Posterior vena cava (tissue), 2 donors: ENCODE measurements at regions not wholly inside any gene's neighbourhood (a gene's known extent, or its start where the extent isn't known, plus 50 kb on each side); places are given as distances from the start of the nearest gene placed in this dataset.

ENCODE experiments used
- DNase-seq: peaks from one replicate; pipeline ENCODE4 v3.0.0-alpha.2; 2020; ENCODE audit warnings: low spot score
- intact Hi-C, 2 donors: fragments of 100-400 bp; cut with DNase I; formaldehyde crosslinking; loops; one replicate each; pipeline versions ENCODE4 v1.14.1 to v1.14.2; 2022 to 2023
- donor health status: DM: yes; HTN: yes; CAD: no.
- donor health status: DM: yes; HTN: yes; CAD: no.

DNA sequence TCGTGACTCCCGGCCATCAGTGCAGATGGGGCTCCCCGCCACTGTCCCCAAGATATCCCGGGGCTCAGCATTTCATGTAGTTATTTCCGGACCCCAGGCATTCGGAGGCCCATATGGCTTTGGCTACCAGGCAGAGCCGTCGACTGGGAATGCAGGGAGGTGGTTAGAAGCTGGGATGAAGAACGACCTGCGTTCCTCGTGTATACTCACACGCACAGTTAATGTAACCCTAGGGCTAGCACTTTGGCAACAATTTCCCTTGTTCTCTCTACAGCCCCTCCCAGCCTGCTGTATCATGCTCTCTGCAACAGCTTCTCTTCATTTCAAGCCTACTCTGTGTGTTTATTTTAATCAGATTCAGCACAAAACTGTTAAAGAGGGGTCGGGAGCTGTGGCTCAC is 240.4 kb downstream of the MYLK4 start:
- intact Hi-C loops, result no loop called here
- no peak for DNase-seq

DNA sequence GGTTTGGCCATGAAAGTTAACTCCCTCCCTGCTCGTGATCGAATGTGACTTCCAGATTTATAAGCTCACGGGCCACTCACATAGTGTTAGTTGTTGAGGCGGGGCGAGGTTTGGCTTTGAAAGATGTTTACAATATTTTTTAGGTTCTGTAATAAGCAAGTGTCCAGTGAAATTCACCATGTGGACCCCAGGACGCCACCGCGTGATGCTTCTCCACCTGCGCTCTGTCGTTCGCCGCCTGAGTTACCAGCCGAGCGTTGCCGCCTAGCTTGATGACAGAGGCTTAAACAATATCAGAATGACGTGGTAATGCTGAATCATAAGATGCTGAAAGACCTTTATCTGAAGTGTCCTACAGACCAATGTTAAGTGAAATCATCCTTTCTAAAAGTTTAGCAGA is 241.0 kb downstream of the MYLK4 start:
- DNase-seq, result no peak
- intact Hi-C loops, result no loop called here

DNA sequence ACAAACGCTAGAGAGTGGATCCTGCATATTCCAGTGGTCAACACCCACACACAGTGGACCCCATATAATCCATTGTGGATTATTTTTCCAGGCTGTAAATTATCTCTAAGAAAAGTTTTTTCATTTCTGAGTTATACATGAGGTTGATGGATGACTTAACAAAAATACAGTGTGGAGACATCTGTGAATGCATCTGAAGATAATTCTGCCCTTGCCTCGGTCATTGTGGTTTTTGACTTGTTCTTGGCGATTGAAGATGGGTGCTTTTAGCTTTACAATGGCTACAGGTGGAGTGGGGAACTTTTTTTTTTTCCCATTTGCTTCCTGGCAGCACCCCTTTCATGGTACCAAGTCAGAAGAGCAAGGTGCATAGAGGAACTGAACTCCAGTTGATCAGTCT is 242.7 kb downstream of the MYLK4 start:
- intact Hi-C loops, result no loop called here
- no peak for DNase-seq

DNA sequence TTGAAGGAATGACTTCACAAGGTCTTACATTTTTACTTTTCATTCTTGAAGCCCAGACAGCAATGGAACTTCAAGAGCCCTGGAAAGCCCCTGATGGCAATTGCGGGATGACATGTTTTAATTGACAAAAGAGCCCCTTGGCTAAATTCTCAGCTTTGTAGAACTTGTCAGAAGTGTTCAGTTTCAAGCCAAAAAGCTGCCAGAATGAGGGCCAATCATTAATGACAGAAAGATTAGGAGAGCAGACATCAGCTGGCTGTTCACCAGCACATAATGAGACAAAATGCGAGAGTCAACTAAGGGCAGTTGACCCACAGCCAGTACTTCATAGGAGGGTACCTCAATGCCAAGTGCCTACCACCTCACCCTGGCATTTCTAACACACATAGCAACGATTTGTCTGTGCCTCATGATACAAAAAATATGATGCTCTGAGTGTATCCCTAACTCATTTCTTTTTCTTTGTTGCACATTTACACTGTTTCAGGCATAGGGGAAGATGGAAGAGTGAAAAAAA is 243.1 kb downstream of the MYLK4 start:
- intact Hi-C loops, result no loop called here
- DNase-seq, result no peak

DNA sequence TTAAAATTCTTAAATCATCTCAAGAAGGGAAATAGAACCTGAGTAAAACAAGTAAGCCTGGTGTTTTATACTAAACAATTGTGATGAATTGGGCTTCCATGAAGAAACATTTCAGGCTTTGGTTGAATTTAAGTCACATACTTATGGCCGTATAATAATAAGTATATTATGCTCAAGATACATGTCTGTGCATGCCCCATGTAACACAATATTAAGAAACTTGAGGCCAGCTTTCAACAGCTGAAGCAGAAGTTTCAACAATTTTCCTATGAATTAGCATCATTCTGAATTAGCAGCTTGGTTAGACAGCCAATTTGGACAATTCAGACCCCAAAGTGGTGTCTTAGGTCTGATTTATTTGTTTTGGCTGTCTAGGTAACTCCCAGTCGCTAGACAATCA is 243.7 kb downstream of the MYLK4 start:
- intact Hi-C loops, result no loop called here
- no peak for DNase-seq

DNA sequence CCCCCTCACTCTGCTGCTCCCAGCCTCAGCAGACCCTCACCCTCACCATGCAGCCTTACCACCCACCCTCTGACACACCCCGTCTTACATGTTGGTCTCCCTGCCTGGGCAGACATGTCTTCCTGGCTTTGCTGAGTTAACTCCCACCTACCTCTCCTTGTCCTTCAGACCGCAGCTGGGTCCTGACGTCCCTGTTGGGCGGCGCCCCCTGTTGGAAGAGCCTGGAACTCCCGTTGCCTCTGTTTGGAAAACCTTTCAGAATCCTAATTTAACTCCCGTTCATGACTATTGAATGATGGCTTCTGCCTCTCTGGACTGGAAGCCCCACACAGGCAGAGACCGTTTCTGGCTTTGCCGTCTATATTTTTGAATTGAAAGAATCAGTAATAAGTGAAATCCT is 245.1 kb downstream of the MYLK4 start:
- no peak for DNase-seq
- intact Hi-C loops, result no loop called here

DNA sequence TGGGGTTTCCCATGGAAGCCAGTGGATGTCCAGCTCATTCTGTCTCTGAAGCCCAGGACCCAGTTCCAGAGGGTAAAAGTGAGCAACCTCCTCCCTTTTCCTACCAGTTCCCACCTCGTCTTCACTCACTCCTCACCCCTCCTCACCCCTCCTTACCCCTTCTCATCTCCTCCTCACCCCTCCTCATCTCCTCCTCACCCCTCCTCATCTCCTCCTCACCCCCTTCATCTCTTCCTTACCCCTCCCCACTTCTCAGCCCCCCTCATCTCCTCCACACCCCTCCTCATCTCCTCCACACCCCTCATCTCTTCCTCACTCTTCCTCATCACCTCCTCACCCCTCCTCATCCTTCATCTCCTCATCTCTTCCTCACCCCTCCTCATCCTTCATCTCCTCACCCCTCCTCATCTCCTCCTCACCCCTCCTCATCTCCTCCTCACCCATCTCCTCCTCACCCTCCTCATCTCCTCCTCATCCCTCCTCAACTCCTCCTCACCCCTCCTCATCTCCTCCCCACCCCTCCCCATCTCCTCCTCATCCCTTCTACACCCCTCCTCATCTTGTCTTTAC is 246.1 kb downstream of the MYLK4 start:
- intact Hi-C loops, result no loop called here
- no peak for DNase-seq

DNA sequence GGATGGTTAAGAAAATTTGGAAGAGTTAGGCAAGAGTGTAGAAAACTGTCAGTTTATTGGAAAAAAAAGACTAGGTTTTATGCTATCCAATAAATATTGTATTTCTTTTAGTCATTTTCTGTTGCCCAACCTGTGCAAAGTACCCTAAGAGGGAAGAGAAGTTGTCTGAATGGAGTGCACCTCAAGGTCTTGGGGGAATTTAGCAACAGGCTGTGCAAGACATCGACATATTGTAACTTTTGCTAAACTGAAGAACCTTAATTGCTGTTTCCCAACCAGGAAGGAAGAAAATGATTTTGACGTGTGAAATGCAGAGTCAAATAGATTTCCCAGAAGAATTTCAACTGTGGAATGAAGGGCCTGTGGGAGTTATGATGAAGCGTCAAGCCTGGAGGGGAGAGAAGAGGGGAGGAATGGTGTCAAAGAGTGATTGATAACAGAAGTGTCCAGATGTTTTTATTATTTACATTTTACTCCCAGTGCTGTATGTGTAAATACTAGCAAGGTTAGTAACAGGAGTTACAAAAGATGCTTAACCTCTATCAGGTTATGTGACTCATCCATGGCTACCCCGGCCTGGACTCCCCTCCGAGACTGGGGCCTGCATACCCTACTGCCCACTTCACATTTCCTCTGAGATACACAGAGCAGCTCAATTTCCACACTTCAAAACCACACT is 246.8 kb downstream of the MYLK4 start:
- intact Hi-C loops, result no loop called here
- no peak for DNase-seq

DNA sequence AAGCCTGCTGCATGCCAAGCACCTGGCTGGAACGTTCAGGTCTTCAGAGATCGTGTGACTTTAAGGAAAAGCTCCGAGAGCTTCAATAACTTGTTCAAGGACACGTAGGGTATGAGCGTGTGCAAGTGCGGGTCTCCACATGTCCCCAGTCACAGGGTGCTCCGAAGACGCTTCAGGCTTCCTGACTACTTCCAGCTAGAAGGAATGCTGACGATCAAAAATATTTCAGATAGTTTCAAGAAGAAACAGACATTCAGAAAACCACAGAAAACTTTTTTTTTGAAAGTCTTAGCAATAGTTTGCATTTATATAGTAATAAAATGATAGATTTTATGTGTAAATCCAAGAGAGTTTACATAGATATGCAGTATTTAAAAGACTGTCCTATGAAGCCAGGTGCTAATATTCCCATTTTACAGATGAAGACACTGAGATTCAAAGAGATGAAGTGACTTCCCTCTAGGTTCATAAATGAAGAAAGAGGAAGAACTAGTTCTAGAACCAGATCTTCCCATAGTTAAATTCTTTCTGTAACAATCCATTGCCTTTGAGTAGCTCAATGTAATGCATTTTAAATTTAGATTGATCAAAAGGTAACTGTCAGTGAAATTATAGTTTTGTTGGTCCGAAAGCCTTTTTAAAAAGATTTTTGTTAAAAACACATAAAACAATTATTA is 247.6 kb downstream of the MYLK4 start:
- intact Hi-C loops, result no loop called here
- no peak for DNase-seq

DNA sequence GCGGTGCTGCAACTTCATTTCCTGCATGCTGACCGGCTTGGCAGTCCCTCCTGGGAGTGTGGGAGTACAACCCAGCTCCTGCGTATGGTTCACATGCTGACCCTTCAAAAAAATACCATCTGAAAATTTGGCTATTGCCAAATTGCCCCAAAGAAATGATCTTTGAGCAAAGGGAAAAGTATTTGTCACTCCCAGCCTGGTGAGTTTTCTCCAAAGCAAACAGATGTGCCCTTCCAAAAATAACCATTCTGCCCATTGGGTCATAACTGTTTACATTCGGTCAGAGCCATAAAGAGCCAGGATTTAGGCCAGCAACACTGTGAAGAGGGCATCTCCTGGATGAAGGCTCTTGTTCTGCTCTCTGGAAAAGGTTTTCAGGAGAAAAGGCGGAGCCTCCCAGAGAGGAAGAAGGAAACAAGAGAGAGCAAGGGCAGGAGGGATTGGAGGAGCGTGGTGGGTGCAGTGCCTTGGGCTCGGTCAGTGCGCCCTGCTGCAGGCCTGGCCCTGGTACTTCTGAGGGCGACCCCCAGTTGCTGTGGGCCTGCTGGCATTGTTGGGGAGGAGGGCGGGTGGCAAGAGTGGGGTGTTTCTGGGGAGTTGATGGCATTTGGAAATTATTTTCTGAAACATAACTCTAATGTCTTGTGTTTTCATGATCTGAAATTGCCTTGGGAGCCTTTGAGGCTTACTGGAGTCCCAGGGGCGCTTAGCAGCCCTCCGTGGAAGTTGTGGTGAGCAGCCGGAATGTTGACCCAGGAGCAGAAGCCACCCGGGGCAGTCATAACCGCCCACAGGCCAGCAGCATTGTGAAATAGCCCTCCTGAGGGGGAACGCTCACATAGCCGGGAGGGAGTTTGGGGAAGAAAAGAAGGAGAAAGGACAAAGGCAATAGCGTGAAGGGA is 248.4 kb downstream of the MYLK4 start:
- DNase-seq, result no peak
- intact Hi-C loops, result no loop called here

DNA sequence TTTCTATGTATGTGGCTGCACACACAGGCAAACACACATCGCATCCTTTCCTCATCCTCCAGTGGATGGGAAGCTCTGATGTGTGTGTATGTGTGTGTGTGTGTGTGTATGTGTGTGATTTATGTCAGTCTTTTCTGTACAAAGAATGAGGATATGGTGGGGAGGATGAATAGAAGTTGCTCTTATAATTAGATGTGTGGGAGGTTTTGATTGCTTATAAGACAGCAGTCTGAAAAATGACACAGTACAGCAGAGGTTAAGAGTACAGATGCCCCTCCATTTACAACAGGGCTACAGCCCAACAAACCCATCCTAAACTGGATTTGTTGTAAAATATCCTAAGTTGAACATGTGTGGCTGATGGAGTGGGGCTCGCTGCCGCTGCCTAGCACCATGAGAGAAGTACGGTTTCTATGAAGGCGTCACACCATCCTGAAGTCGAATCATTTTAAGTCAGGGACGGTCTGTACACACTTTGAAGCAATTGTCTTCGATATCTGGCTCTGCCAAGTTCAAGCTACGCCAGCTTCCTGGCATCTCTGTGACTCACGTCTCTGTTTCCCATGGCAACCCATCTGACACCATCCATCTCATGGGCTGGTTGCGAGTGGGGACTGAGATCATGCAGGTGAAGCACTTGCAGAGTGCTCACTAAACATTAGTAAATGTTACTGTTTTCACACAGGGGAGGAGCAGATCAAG is 252.6 kb downstream of the MYLK4 start:
- DNase-seq, result no peak

DNA sequence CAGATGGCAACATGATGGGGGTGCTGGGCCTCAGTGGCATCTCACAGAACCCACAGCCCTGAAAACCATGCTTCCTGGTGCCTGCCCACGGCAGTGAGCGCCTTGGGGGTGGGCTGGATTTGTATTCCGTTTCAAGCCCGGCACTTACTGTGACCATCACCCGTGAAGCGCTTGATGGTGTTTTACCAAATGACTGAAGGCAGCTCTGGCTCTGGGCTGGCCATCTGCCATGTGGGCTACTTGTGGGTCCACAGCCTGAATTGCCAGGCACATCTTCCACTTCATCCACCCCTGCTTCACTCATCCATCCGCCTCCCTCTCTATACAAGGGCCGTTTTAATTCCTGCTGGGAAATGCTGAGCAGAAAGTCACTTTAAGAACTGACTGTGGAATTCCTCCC is 250.9 kb upstream of the GMDS start:
- intact Hi-C loops, result no loop called here
- DNase-seq, result no peak

More for the DNA sequence above, 252.6 kb downstream of the MYLK4 start:
- intact Hi-C loops, result no loop called here

DNA sequence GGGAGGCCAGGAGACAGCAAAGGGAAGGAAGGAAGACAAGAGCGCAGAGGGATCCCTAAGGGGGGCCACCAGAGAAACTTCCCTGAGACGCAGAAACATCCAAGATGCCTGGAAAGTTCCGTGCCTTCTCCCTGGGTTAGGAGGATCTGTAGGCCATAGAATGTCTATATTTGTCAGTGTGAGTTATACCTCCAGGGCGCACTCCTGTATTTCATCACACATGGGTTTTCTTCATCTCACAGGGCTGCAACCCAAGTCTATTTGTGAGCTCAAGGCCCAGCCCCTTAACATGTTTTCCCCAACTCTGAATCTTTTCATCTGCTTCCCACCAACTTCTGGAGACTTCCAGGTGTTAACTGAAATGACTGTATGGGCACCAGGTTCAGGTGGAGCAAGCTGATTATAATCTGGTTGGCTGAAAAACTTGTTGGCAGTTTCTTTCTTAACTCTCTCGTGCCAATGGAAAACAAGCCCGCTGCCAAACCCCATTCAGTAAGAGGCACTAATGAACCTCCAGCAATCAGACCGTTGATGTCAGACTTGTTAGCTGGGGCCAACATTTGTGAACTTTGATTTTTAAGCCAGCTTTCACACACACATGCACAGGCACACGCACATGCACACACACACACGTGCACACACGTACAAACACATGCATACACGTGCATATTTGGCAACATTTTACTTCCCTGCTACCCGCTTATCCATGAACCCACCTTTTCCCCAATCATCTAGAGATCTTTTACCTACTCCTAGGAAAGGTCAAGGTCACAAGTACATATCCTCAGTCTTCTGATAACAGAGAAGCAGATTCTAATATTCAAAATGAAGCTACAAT is 247.5 kb upstream of the GMDS start:
- no peak for DNase-seq
- intact Hi-C loops, result no loop called here

DNA sequence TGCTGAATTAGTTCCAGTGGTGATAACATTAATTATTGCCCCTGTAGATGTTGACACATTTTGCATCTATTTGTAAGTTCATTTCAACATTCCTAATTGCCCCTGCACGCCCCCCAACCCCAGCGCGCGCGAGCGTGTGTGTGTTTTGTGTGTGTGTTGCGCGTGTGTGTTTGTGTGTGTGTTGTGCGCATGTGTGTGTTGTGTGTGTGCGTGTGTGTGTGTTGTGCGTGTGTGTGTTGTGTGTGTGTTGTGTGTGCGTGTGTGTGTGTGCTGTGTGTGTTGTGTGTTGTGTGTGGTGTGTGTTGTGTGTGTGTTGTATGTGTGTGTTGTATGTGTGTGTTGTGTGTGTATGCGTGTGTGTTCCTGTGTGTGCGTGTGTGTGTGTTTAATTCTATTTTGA is 245.7 kb upstream of the GMDS start:
- intact Hi-C loops, result no loop called here
- no peak for DNase-seq

DNA sequence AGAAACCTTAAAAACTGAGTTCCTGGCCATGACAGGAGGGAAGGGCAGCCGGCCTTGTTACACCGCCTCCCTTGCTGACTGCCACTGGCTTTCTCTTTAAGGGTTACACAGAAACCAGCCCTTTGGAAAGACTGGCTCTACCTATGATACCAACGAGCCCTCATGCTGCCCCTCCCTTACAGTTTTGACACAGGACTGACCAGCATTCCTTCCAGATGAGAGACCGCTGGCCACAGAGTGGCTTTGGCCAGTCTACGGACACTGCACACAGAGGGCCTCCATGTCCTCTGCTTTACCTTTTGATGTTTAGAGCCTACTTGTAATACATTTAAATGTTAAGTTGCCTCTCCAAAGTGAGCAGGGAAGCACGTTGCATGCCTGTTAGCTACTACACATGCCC is 243.2 kb upstream of the GMDS start:
- no peak for DNase-seq
- intact Hi-C loops, result loop anchor here in 1 of 2 donors (1.0 kb wide), 1 partner anchor 26 kb away; no protein-coding TSS in a partner anchor

DNA sequence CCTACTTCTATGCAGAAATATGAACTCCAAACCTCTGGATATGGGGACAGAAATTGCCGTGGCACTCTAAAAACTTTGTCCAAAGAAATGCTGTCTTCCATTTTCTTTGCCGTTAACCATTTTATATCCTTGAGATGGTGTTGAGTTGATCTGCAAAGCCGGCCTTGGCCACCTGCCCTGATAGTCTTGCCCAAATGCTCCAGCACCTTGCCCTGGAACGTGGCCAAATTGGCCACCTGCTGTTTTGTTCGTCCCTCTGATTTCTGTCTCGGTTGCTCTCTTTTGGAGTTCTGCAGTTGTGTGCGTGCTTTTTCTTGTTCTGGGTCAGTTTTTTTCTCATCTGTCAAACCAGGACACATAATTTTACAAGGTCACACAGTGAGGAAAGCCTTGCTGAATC is 239.7 kb upstream of the GMDS start:
- no peak for DNase-seq
- intact Hi-C loops, result no loop called here

DNA sequence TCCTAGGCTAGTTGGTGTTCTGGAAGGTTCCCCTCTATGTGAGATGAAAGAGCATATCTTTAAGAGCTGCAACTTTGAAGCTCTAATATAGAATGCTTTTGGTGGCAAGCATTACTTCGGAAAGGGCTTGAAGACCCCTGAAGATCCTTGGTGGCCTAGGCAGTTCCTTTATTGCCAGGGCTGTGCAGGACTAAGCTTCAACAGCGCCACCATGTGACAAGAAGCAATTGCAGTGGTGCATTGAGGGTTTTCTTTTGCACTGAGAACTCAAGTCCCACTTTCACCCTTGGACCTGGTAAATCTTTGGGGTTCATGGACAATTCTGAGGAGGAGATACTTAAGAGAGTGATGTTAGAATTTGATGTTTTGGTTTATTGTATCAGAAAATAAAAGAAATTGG is 237.4 kb upstream of the GMDS start:
- no peak for DNase-seq
- intact Hi-C loops, result no loop called here

DNA sequence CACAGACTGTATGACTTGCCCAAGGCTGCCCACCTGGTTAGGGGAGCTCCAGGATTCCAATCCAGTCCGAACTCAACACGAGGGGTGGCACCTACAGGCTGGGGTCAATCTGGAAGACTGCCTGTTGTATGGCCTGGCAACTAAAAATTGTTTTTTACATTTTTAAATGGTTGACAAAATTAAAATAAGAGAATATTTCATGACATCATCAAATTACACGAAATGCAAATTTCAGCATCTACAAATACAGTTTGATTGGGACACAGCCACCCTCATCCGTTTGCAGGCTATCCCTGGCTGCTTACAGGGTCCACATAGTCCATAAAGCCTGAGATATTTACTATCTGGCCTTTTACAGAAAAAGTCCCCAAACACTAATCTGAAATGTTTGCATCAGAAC is 235.9 kb upstream of the GMDS start:
- intact Hi-C loops, result no loop called here
- DNase-seq, result no peak
